Keratinocyte (primary cell): ENCODE measurements at regions not wholly inside any gene's neighbourhood (a gene's known extent, or its start where the extent isn't known, plus 50 kb on each side); places are given as distances from the start of the nearest gene placed in this dataset.

Experiments
- DNase-seq: peaks from one replicate; pipeline ENCODE4 v3.0.0-alpha.2; 2011; ENCODE audit warnings: low read depth, missing footprints, low spot score
- FAIRE-seq: peaks from 2 replicates; lab custom pipeline; 2011; peaks lifted over from hg19 to GRCh38; lab: Jason Lieb, UNC
- H2AFZ ChIP-seq: 2 replicates; pipeline ENCODE4 v1.6.0; 2012; ENCODE audit warnings: low read length, control low read depth, inconsistent platforms; ENCODE audit not compliant: control insufficient read depth
- H3K27ac ChIP-seq: 2 replicates; pipeline ENCODE4 v1.5.1; 2011; ENCODE audit warnings: low read length; ENCODE audit not compliant: control insufficient read depth, insufficient read depth
- H3K27me3 ChIP-seq: 3 replicates; pipeline ENCODE4 v1.6.0; 2011; ENCODE audit warnings: low read length; ENCODE audit not compliant: control insufficient read depth, insufficient read depth; ENCODE audit errors: extremely low read depth
- H3K36me3 ChIP-seq, 2 experiments: 2 replicates in 1 of 2; 3 replicates in 1 of 2; pipeline ENCODE4 v1.5.1; 2011; ENCODE audit warnings: low read length in 2 of 2, mild to moderate bottlenecking in 1 of 2; ENCODE audit not compliant: control insufficient read depth in 2 of 2, insufficient read depth in 2 of 2; ENCODE audit errors: extremely low read depth in 1 of 2
- H3K4me1 ChIP-seq: 3 replicates; pipeline ENCODE4 v1.5.1; 2011; ENCODE audit warnings: low read length; ENCODE audit not compliant: control insufficient read depth, insufficient read depth; ENCODE audit errors: extremely low read depth
- H3K4me2 ChIP-seq: 3 replicates; pipeline ENCODE4 v1.6.0; 2011; ENCODE audit warnings: low read depth, low read length; ENCODE audit not compliant: control insufficient read depth, insufficient read depth; ENCODE audit errors: extremely low read depth
- H3K4me3 ChIP-seq, 3 experiments: fragments of 200-600 bp in 1 of 3; sonication (generic) in 1 of 3; 2 replicates in 2 of 3; 3 replicates in 1 of 3; pipeline ENCODE4 v1.5.1; 2011 to 2016; ENCODE audit warnings: low read length in 3 of 3, mild to moderate bottlenecking in 3 of 3, control low read depth in 2 of 3, inconsistent platforms in 1 of 3, low read depth in 1 of 3, mixed read lengths in 1 of 3, mixed run types in 1 of 3, moderate library complexity in 1 of 3; ENCODE audit not compliant: control insufficient read depth in 2 of 3, insufficient read depth in 2 of 3; ENCODE audit errors: extremely low read depth in 1 of 3
- H3K79me2 ChIP-seq: 2 replicates; pipeline ENCODE4 v1.6.0; 2012; ENCODE audit warnings: low read length; ENCODE audit not compliant: control insufficient read depth, insufficient read depth
- H3K9ac ChIP-seq: 3 replicates; pipeline ENCODE4 v1.6.0; 2011; ENCODE audit warnings: low read length; ENCODE audit not compliant: control insufficient read depth, insufficient read depth; ENCODE audit errors: extremely low read depth
- H3K9me1 ChIP-seq: 3 replicates; pipeline ENCODE4 v1.6.0; 2011; ENCODE audit warnings: low read length; ENCODE audit not compliant: control insufficient read depth, insufficient read depth; ENCODE audit errors: extremely low read depth
- H3K9me3 ChIP-seq: 2 replicates; pipeline ENCODE4 v1.5.1; 2012; ENCODE audit warnings: low read depth, low read length; ENCODE audit not compliant: control insufficient read depth
- H4K20me1 ChIP-seq: 3 replicates; pipeline ENCODE4 v1.6.0; 2011; ENCODE audit warnings: low read length; ENCODE audit not compliant: control insufficient read depth, insufficient read depth; ENCODE audit errors: extremely low read depth
- CTCF ChIP-seq, 3 experiments: IDR thresholded peaks in 1 of 3; conservative IDR thresholded peaks in 1 of 3; optimal IDR thresholded peaks in 1 of 3; 2 replicates in 2 of 3; 3 replicates in 1 of 3; pipeline versions ENCODE3 to v1.5.1; 2011; ENCODE audit warnings: low read length in 3 of 3, mild to moderate bottlenecking in 3 of 3, moderate library complexity in 2 of 3, control low read depth in 1 of 3, inconsistent platforms in 1 of 3; ENCODE audit not compliant: insufficient read depth in 2 of 3; ENCODE audit errors: extremely low read depth in 1 of 3
- EZH2 ChIP-seq: IDR thresholded peaks from one replicate; pipeline ENCODE4 v1.6.1; 2012; ENCODE audit warnings: inconsistent platforms, mild to moderate bottlenecking, low read length, moderate library complexity
- dilution Hi-C: fragments of 300-500 bp; cut with MboI; formaldehyde crosslinking; loops from one replicate; pipeline ENCODE4 v1.7.0; 2020; ENCODE audit warnings: low sequenced_read_pairs; ENCODE audit not compliant: extremely low pct_ligation_motif_present

GRCh38 chr11:128235958-128236357 is 351.4 kb downstream of the ETS1 start:
- dilution Hi-C loops = no loop called here
- TF ChIP-seq EZH2 = no peak
- no peak for TF ChIP-seq CTCF (optimal IDR thresholded peaks at IDR 0.05 in 1 of 3, IDR thresholded peaks at IDR 0.05 in 1 of 3, conservative IDR thresholded peaks at IDR 0.05 in 1 of 3; ENCODE audit: extremely low read depth in 1 of 3, insufficient read depth in 2 of 3, low read length in 3 of 3)
- no peak for DNase-seq
- H3K27ac ChIP-seq = no peak overlapping the region
- no peak overlapping the region for H3K9ac ChIP-seq
- H3K9me3 ChIP-seq = no peaks in the 10 kb centered on the region
- no peak for FAIRE-seq
- no peaks in the 10 kb centered on the region for H3K4me1 ChIP-seq
- no peaks in the 10 kb centered on the region for H3K79me2 ChIP-seq
- H2AFZ ChIP-seq = no peak overlapping the region
- H3K27me3 ChIP-seq = no peaks in the 10 kb centered on the region
- H3K9me1 ChIP-seq = no peaks in the 10 kb centered on the region
- no peak overlapping the region for H3K4me2 ChIP-seq
- H4K20me1 ChIP-seq = no peaks in the 10 kb centered on the region
- no peaks in the 10 kb centered on the region for H3K36me3 ChIP-seq
- no peak overlapping the region for H3K4me3 ChIP-seq

DNA sequence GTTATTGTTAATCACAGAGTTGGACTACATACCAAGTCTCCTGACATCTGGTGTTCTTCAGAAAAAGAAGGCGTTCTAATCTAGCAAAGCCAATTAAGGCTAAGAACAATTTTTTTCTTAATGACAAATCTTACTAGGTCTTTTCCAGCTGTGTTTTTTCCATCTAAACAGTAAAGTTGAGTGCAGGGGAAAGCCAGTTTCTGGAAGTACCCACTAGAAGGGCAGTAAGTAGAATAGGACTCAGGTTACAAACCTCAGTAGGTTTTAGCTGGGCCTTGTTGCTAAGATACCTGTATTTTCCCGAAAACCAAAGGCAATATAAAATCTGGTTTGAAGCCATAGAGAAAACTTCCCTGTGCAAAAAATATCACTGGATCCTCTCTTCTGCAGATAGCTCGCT is 351.9 kb downstream of the ETS1 start:
- no peak for TF ChIP-seq CTCF (optimal IDR thresholded peaks at IDR 0.05 in 1 of 3, IDR thresholded peaks at IDR 0.05 in 1 of 3, conservative IDR thresholded peaks at IDR 0.05 in 1 of 3; ENCODE audit: extremely low read depth in 1 of 3, insufficient read depth in 2 of 3, low read length in 3 of 3)
- TF ChIP-seq EZH2 = no peak
- no peaks in the 10 kb centered on the region for H3K4me1 ChIP-seq
- DNase-seq = no peak
- no peaks in the 10 kb centered on the region for H3K27me3 ChIP-seq
- H3K4me2 ChIP-seq = no peak overlapping the region
- H3K9me1 ChIP-seq = no peaks in the 10 kb centered on the region
- no peaks in the 10 kb centered on the region for H3K9me3 ChIP-seq
- H3K79me2 ChIP-seq = no peaks in the 10 kb centered on the region
- H2AFZ ChIP-seq = no peak overlapping the region
- H3K27ac ChIP-seq = no peak overlapping the region
- no peaks in the 10 kb centered on the region for H4K20me1 ChIP-seq
- no peak overlapping the region for H3K4me3 ChIP-seq
- no peak overlapping the region for H3K9ac ChIP-seq
- dilution Hi-C loops = no loop called here
- no peak for FAIRE-seq
- H3K36me3 ChIP-seq = no peaks in the 10 kb centered on the region
